ENCODE measurements at regions not wholly inside any gene's neighbourhood (a gene's known extent, or its start where the extent isn't known, plus 50 kb on each side); places are given as distances from the start of the nearest gene placed in this dataset.

- intact Hi-C loops (cut with micrococcal nuclease) = no loop called here
- no peak for DNase-seq
- no peak for ATAC-seq
Measured at GRCh38 chr7:119413314-119413805, 859.6 kb upstream of the KCND2 start.

GRCh38 chr7:119415682-119416081, 857.3 kb upstream of the KCND2 start:
- ATAC-seq = no peak
- no peak for DNase-seq
- intact Hi-C loops (cut with micrococcal nuclease) = no loop called here

- ATAC-seq (no peak), DNase-seq (no peak)
- intact Hi-C loops (cut with micrococcal nuclease) = no loop called here
Measured at GRCh38 chr7:119421657-119422056, 851.3 kb upstream of the KCND2 start.

GRCh38 chr7:119436882-119437281, 836.1 kb upstream of the KCND2 start:
- intact Hi-C loops (cut with micrococcal nuclease) = no loop called here
- DNase-seq (no peak), ATAC-seq (no peak)

- ATAC-seq (no peak), DNase-seq (no peak)
- intact Hi-C loops (cut with micrococcal nuclease) = no loop called here
Measured at GRCh38 chr7:119438315-119438714, 834.7 kb upstream of the KCND2 start.

- intact Hi-C loops (cut with micrococcal nuclease) = no loop called here
- no peak for ATAC-seq
Measured at GRCh38 chr7:119439192-119439591, 833.8 kb upstream of the KCND2 start.

GRCh38 chr7:119452401-119452800, 820.6 kb upstream of the KCND2 start:
- ATAC-seq (no peak), DNase-seq (no peak)
- intact Hi-C loops (cut with micrococcal nuclease) = no loop called here

More at GRCh38 chr7:119439192-119439591, 833.8 kb upstream of the KCND2 start:
- DNase-seq = no peak

- intact Hi-C loops (cut with micrococcal nuclease) = no loop called here
- DNase-seq (no peak), ATAC-seq (no peak)
Measured at GRCh38 chr7:119465798-119466305, 807.1 kb upstream of the KCND2 start.

- intact Hi-C loops (cut with micrococcal nuclease) = no loop called here
- DNase-seq (no peak), ATAC-seq (no peak)
Measured at GRCh38 chr7:119472408-119473038, 800.5 kb upstream of the KCND2 start.

- DNase-seq (no peak), ATAC-seq (no peak)
- intact Hi-C loops (cut with micrococcal nuclease) = no loop called here
Measured at GRCh38 chr7:119482209-119482608, 790.8 kb upstream of the KCND2 start.

- intact Hi-C loops (cut with micrococcal nuclease) = no loop called here
- no peak for ATAC-seq
Measured at GRCh38 chr7:119482671-119483070, 790.3 kb upstream of the KCND2 start.

GRCh38 chr7:119483364-119483763, 789.6 kb upstream of the KCND2 start:
- no peak for ATAC-seq
- no peak for DNase-seq
- intact Hi-C loops (cut with micrococcal nuclease) = no loop called here

More at GRCh38 chr7:119482671-119483070, 790.3 kb upstream of the KCND2 start:
- DNase-seq = no peak

- DNase-seq = no peak
- intact Hi-C loops (cut with micrococcal nuclease) = no loop called here
- ATAC-seq = no peak
Measured at GRCh38 chr7:119514326-119514725, 758.6 kb upstream of the KCND2 start.

- intact Hi-C loops (cut with micrococcal nuclease) = no loop called here
- DNase-seq (no peak), ATAC-seq (no peak)
Measured at GRCh38 chr7:119515214-119515613, 757.8 kb upstream of the KCND2 start.

GRCh38 chr7:119515962-119516361, 757.0 kb upstream of the KCND2 start:
- ATAC-seq = no peak
- no peak for DNase-seq
- intact Hi-C loops (cut with micrococcal nuclease) = no loop called here

GRCh38 chr7:119522263-119522662, 750.7 kb upstream of the KCND2 start:
- no peak for ATAC-seq
- no peak for DNase-seq
- intact Hi-C loops (cut with micrococcal nuclease) = no loop called here

- intact Hi-C loops (cut with micrococcal nuclease) = no loop called here
- no peak for ATAC-seq
- no peak for DNase-seq
Measured at GRCh38 chr7:119522698-119523097, 750.3 kb upstream of the KCND2 start.

GRCh38 chr7:119545118-119545517, 727.9 kb upstream of the KCND2 start:
- DNase-seq = no peak
- intact Hi-C loops (cut with micrococcal nuclease) = no loop called here
- no peak for ATAC-seq

- intact Hi-C loops (cut with micrococcal nuclease) = no loop called here
- DNase-seq = no peak
- no peak for ATAC-seq
Measured at GRCh38 chr7:119555788-119556187, 717.2 kb upstream of the KCND2 start.

- DNase-seq = no peak
- ATAC-seq = no peak
- intact Hi-C loops (cut with micrococcal nuclease) = no loop called here
Measured at GRCh38 chr7:119556436-119556835, 716.5 kb upstream of the KCND2 start.

GRCh38 chr7:119561751-119562150, 711.2 kb upstream of the KCND2 start:
- no peak for DNase-seq
- ATAC-seq = no peak
- intact Hi-C loops (cut with micrococcal nuclease) = no loop called here

All from left ventricle myocardium superior (tissue), 1 donor.